Subcutaneous abdominal adipose tissue (tissue), 5 donors: ENCODE measurements at regions not wholly inside any gene's neighbourhood (a gene's known extent, or its start where the extent isn't known, plus 50 kb on each side); places are given as distances from the start of the nearest gene placed in this dataset.
"Not testable (repeated sequence)": the region's sequence is repeated elsewhere in the genome, so short reads cannot be mapped to it uniquely, and the experiment has no call there.

ENCODE experiments used
- H3K27ac ChIP-seq: one replicate; pipeline ENCODE4 v1.7.0; 2013; ENCODE audit warnings: low read depth, mild to moderate bottlenecking, inconsistent platforms, low read length, moderate library complexity
- H3K27me3 ChIP-seq, 5 donors: one replicate each; pipeline ENCODE4 v1.7.0; 2013; ENCODE audit warnings: low read length in 5 of 5, inconsistent platforms in 1 of 5; ENCODE audit not compliant: control insufficient read depth in 5 of 5, insufficient read depth in 4 of 5
- H3K36me3 ChIP-seq, 5 donors: one replicate each; pipeline ENCODE4 v1.7.0; 2013; ENCODE audit warnings: low read length in 5 of 5; ENCODE audit not compliant: control insufficient read depth in 5 of 5, insufficient read depth in 5 of 5
- H3K4me1 ChIP-seq, 5 donors: one replicate each; pipeline ENCODE4 v1.7.0; 2013; ENCODE audit warnings: low read length in 5 of 5, mild to moderate bottlenecking in 3 of 5, moderate library complexity in 1 of 5; ENCODE audit not compliant: control insufficient read depth in 5 of 5, insufficient read depth in 5 of 5
- H3K4me3 ChIP-seq, 5 donors: one replicate each; pipeline ENCODE4 v1.7.0; 2013; ENCODE audit warnings: low read length in 5 of 5, low read depth in 1 of 5
- H3K9ac ChIP-seq, 5 donors: one replicate each; pipeline ENCODE4 v1.7.0; 2013; ENCODE audit warnings: low read length in 5 of 5, mild to moderate bottlenecking in 4 of 5, moderate library complexity in 3 of 5
- H3K9me3 ChIP-seq, 5 donors: one replicate each; pipeline ENCODE4 v1.7.0; 2013; ENCODE audit warnings: low read length in 5 of 5; ENCODE audit not compliant: control insufficient read depth in 5 of 5
- donor health status: healthy.
- donor health status: healthy.
- donor health status: healthy.
- donor health status: healthy.
- donor health status: healthy.

DNA sequence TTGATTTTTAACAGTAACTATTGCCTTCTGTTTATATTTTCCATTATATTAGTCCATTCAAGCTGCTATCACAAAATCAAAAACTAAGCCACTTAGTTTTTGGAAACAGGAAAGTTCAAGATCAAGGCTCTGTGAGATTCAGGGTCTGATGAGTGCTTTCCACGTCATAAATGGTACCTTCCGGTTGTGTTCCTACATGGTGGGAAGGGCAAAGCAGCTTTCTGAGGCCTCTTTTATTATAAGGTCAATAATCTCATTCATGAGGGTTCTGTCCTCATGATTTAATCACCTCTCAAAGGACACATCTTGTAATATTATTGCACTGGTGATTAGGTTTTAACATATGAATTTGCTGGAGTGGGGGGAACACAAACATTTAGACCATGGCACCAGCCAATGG lies 152.0 kb downstream of the VGLL3 start:
- Histone ChIP-seq H3K4me3 (no peak overlapping the region), H3K9ac (no peak overlapping the region), H3K27me3 (no peaks in the 10 kb centered on the region), H3K4me1 (no peaks in the 10 kb centered on the region), H3K9me3 (no peaks in the 10 kb centered on the region), H3K27ac (no peak overlapping the region), H3K36me3 (no peaks in the 10 kb centered on the region)

DNA sequence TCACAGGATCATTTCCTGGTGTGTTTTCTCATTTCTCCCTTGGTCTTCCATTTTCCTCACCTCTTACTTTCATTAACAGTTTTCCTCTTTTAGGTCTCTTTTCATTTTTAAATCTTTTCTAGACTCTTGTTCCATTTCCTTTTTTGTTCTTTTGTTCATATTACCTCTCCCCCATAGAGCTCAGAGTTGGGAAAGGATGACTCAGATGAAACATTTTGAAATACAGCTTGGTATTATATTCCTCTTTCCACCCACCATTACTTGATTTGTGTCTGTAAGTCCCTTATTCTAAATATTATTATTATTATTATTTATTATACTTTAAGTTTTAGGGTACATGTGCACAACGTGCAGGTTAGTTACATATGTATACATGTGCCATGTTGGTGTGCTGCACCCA lies 153.1 kb downstream of the VGLL3 start:
- Histone ChIP-seq H3K4me3 (no peak overlapping the region), H3K9me3 (no peaks in the 10 kb centered on the region), H3K27ac (no peak overlapping the region), H3K36me3 (no peaks in the 10 kb centered on the region), H3K4me1 (no peaks in the 10 kb centered on the region), H3K9ac (no peak overlapping the region), H3K27me3 (no peaks in the 10 kb centered on the region)

DNA sequence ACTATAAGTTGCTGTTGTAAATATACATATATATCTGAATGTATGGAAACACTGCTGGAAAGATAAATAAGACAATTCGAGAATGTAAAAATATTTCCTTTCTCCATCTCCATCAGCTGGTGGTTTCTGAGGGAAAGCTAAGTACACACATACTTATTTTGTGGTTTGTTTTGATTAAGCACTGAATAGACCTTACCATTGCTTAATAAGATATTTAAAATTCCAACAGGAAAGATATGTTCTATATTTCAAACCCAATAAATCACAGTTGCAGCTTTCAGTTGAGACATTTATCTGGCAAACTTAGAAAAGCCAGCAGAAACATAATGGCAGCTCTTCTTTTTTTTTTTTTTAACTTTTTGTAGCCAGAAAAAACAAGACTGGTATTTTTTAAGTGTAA lies 160.4 kb downstream of the VGLL3 start:
- Histone ChIP-seq H3K9me3 (no peaks in the 10 kb centered on the region), H3K4me1 (no peaks in the 10 kb centered on the region), H3K27ac (no peak overlapping the region), H3K9ac (no peak overlapping the region), H3K36me3 (no peaks in the 10 kb centered on the region), H3K4me3 (no peak overlapping the region), H3K27me3 (no peaks in the 10 kb centered on the region)

DNA sequence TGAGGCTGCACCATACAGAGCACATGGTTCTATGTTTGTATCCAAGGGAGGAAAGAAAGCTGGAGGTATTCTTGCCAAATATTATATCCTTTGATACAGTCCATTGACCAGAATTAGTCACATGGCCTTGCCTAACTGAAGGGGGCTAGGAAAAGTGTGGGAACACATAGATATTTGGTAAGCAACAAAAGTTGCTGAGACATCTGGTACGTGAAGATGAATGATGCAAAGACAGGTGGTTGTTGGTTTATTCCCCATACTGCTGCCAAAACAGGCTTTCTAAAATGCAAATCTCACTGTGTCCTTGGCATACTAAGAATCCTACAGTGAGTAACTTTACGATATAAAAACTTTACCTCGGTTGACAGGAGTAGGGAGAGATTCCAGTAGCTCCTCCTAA lies 162.2 kb downstream of the VGLL3 start:
- Histone ChIP-seq H3K9me3 (no peaks in the 10 kb centered on the region), H3K27ac (no peak overlapping the region), H3K4me1 (no peaks in the 10 kb centered on the region), H3K27me3 (no peaks in the 10 kb centered on the region), H3K4me3 (no peak overlapping the region), H3K9ac (no peak overlapping the region), H3K36me3 (no peaks in the 10 kb centered on the region)

DNA sequence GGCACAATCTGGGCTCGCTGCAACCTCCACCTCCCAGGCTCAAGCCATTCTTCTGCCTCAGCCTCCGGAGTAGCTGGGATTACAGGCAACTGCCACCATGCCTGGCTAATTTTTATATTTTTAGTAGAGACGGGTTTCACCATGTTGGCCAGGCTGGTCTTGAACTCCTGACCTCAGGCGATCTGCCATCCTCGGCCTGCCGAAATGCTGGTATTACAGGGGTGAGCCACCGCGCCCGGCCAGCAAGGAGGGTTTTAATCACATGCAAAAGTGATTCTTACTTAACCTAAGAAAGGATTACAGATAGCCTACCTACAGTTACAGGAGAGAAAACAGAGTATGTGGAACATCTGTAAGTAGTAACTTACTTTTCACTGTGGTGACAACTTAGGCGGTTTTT lies 163.4 kb downstream of the VGLL3 start:
- H3K4me3 ChIP-seq, H3K36me3 ChIP-seq, H3K9me3 ChIP-seq, H3K27ac ChIP-seq, H3K9ac ChIP-seq, H3K27me3 ChIP-seq, H3K4me1 ChIP-seq: not testable (repeated sequence)

DNA sequence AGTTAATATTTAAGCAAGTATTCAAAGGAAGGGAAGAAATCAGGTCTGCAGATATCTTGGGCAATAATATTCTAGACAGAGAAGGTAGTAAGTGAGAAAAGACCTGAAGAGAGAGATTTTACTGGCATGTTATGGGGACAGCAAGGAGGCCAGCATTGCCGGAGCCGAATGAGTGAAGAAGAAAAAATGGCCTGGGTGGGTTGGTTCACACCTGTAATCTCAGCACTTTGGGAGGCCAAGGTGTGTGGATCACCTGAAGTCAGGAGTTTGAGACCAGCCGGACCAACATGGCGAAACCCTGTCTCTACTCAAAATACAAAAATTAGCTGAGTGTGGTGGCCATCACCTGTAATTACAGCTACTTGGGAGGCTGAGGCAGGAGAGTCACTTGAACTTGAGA lies 164.7 kb downstream of the VGLL3 start:
- H3K4me1 ChIP-seq: no peaks in the 10 kb centered on the region
- no peaks in the 10 kb centered on the region for H3K36me3 ChIP-seq
- no peak overlapping the region for H3K9ac ChIP-seq
- H3K27me3 ChIP-seq: no peaks in the 10 kb centered on the region
- H3K9me3 ChIP-seq: no peaks in the 10 kb centered on the region
- no peak overlapping the region for H3K27ac ChIP-seq
- H3K4me3 ChIP-seq: no peak overlapping the region

DNA sequence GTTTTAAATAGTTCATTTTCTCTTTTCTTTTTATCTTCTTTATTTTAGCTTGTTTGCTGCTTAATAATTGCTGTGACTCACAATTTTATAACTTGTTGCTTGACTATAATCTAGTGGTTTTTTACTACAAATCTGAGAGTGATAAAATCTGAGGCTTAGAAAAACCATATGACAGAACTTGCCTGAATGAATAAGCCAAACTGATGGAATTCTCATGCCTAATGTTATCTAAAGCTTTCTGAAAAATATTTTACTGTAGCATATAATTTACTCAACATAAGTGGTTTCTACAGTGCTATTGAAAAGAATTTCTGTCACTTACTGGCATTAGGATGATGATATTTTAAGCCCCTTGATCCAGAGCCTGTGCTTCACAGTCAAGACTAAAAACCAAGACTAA lies 175.1 kb downstream of the VGLL3 start:
- no peaks in the 10 kb centered on the region for H3K4me1 ChIP-seq
- H3K27ac ChIP-seq: no peak overlapping the region
- no peak overlapping the region for H3K4me3 ChIP-seq
- H3K9ac ChIP-seq: no peak overlapping the region
- no peaks in the 10 kb centered on the region for H3K27me3 ChIP-seq
- H3K36me3 ChIP-seq: no peaks in the 10 kb centered on the region
- no peaks in the 10 kb centered on the region for H3K9me3 ChIP-seq

DNA sequence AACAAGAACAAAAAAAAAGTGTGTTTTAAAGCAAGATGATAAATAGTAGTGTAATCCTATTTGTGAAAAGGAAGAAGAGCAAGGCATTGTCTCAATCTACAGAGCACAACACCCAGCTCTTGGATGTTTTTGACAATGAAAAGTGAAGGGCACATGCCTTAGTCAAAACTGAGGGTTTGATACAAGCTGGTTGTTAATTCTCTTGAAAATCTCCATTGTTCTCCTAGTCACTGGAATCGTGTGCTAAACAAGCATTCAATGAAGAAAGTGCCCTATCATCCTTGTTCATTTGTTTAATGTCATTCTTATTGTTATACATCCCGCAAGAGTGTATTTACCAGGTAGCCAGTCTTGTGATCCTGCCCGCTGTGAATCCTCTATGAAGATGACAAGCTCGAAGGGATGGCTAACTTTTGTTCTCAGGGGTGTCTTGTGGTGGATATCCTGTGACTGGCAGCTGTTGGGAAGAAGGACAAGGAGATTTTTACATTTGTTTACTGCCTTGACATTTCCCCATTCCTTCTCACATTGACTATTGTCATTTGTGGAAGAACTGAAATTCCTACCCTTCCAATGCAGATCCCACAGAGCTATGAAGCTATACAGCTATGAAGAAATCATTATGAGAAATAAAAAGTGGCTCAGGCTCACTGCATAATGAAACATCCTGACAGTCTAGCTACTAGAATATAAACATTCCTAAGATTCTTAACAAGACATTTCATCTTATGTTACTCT lies 175.9 kb downstream of the VGLL3 start:
- Histone ChIP-seq H3K27me3 (no peaks in the 10 kb centered on the region), H3K36me3 (no peaks in the 10 kb centered on the region), H3K4me3 (no peak overlapping the region), H3K9me3 (no peaks in the 10 kb centered on the region), H3K9ac (no peak overlapping the region), H3K4me1 (no peaks in the 10 kb centered on the region), H3K27ac (no peak overlapping the region)

DNA sequence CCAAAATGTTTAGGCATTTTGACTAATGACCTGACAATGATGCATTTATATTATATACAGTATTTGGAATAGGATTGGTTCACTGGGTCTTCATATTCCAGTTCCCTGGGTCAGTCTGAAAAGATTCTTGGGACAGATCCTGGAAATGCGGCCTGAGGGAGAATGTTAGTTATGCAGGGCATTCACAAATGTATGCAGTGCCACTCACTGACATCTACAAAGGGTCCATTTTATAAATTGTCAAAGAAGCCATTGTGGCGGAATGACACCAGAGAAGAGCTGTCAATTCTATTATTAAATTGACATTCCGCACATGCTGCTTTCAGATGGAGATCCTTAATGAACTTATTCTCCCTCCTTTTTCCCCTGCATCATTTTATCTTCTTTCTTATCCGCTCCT lies 176.6 kb downstream of the VGLL3 start:
- Histone ChIP-seq H3K36me3 (no peaks in the 10 kb centered on the region), H3K4me1 (no peaks in the 10 kb centered on the region), H3K27me3 (no peaks in the 10 kb centered on the region), H3K4me3 (no peak overlapping the region), H3K9me3 (no peaks in the 10 kb centered on the region), H3K27ac (no peak overlapping the region), H3K9ac (no peak overlapping the region)

DNA sequence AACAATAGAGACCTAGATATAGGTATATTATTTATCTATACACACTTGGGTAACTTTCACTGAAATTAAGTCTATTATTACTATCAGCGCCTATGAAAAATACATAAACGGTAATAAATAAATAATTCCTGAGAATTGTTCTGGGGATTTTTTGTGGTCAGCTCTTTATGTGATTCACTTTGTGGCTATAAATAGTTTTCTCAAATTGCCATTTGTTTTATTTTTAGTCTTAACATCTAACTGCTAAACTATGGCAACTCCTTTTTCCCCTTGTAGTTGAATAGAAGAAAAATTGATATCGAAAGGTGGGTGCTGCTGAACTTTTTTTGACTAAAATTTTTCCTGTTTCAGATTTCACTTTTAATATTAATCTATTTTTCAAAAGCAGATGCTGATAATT lies 189.0 kb downstream of the VGLL3 start:
- no peak overlapping the region for H3K27ac ChIP-seq
- peaks cover 0 to 8% (median 0%) of the 10 kb centered on the region in 5 donors for H3K9me3 ChIP-seq
- no peaks in the 10 kb centered on the region for H3K4me1 ChIP-seq
- H3K36me3 ChIP-seq: no peaks in the 10 kb centered on the region
- no peak overlapping the region for H3K4me3 ChIP-seq
- no peak overlapping the region for H3K9ac ChIP-seq
- H3K27me3 ChIP-seq: no peaks in the 10 kb centered on the region

DNA sequence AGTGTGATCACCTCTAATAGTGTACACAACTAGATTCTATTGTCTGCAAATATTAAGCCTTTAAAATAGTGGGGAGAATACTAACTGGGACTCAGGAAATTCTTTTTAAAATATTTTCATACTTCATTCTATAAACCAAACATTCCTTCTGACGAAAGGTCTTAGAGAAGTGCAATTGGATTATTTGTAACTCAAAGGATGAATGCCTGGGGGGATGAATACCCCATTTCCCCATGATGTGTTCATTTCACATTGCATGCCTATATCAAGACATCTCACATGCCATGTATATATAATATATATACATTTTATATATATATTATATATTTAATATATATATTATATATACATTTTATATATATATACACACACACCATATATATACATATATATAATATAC lies 189.9 kb downstream of the VGLL3 start:
- no peaks in the 10 kb centered on the region for H3K27me3 ChIP-seq
- H3K36me3 ChIP-seq: no peaks in the 10 kb centered on the region
- no peak overlapping the region for H3K4me3 ChIP-seq
- H3K4me1 ChIP-seq: no peaks in the 10 kb centered on the region
- no peak overlapping the region for H3K27ac ChIP-seq
- peaks cover 0 to 2% (median 0%) of the 10 kb centered on the region in 5 donors for H3K9me3 ChIP-seq
- H3K9ac ChIP-seq: no peak overlapping the region
